EH (cell line): ENCODE measurements at regions not wholly inside any gene's neighbourhood (a gene's known extent, or its start where the extent isn't known, plus 50 kb on each side); places are given as distances from the start of the nearest gene placed in this dataset.
"Not testable (repeated sequence)": the region's sequence is repeated elsewhere in the genome, so short reads cannot be mapped to it uniquely, and the experiment has no call there.

Experiments used
- DNase-seq: peaks from one replicate; pipeline ENCODE4 v3.0.0-alpha.2; 2015; ENCODE audit warnings: low read depth

GRCh38 chr9:26240020-26240419, 561.8 kb upstream of the TUSC1 start:
- no peak for DNase-seq

- no peak for DNase-seq
Observed at GRCh38 chr9:26237256-26237655, 559.0 kb upstream of the TUSC1 start.

GRCh38 chr9:26234865-26235264, 556.6 kb upstream of the TUSC1 start:
- peak; percentile 30 for DNase-seq

GRCh38 chr9:26231391-26231790, 553.1 kb upstream of the TUSC1 start:
- DNase-seq = no peak

GRCh38 chr9:26229324-26230054, 551.2 kb upstream of the TUSC1 start:
- DNase-seq = no peak

GRCh38 chr9:26228273-26228672, 550.0 kb upstream of the TUSC1 start:
- no peak for DNase-seq

GRCh38 chr9:26221290-26221689, 543.0 kb upstream of the TUSC1 start:
- no peak for DNase-seq

- no peak for DNase-seq
Observed at GRCh38 chr9:26220367-26220766, 542.1 kb upstream of the TUSC1 start.

- no peak for DNase-seq
Observed at GRCh38 chr9:26219961-26220360, 541.7 kb upstream of the TUSC1 start.

GRCh38 chr9:26216702-26217101, 538.5 kb upstream of the TUSC1 start:
- DNase-seq = no peak

GRCh38 chr9:26214713-26215444, 536.6 kb upstream of the TUSC1 start:
- DNase-seq = not testable (repeated sequence)

- peak; percentile 60 for DNase-seq
Observed at GRCh38 chr9:26210338-26210851, 532.2 kb upstream of the TUSC1 start.

- DNase-seq = no peak
Observed at GRCh38 chr9:26205261-26205660, 527.0 kb upstream of the TUSC1 start.

- no peak for DNase-seq
Observed at GRCh38 chr9:26193237-26193636, 515.0 kb upstream of the TUSC1 start.

- DNase-seq = no peak
Observed at GRCh38 chr9:26191711-26192110, 513.5 kb upstream of the TUSC1 start.

GRCh38 chr9:26181836-26182235, 503.6 kb upstream of the TUSC1 start:
- peak; percentile 26 for DNase-seq

GRCh38 chr9:26176628-26177027, 498.4 kb upstream of the TUSC1 start:
- no peak for DNase-seq

- peak; percentile 93 for DNase-seq
Observed at GRCh38 chr9:26175264-26175663, 497.0 kb upstream of the TUSC1 start.

- no peak for DNase-seq
Observed at GRCh38 chr9:26172301-26172700, 494.1 kb upstream of the TUSC1 start.

GRCh38 chr9:26171691-26172090, 493.4 kb upstream of the TUSC1 start:
- DNase-seq = no peak

GRCh38 chr9:26170190-26170589, 491.9 kb upstream of the TUSC1 start:
- peak; percentile 79 for DNase-seq

GRCh38 chr9:26169708-26170107, 491.5 kb upstream of the TUSC1 start:
- peak; percentile 66 for DNase-seq

- no peak for DNase-seq
Observed at GRCh38 chr9:26166537-26166936, 488.3 kb upstream of the TUSC1 start.
